ENCODE measurements at regions not wholly inside any gene's neighbourhood (a gene's known extent, or its start where the extent isn't known, plus 50 kb on each side); places are given as distances from the start of the nearest gene placed in this dataset.

DNA sequence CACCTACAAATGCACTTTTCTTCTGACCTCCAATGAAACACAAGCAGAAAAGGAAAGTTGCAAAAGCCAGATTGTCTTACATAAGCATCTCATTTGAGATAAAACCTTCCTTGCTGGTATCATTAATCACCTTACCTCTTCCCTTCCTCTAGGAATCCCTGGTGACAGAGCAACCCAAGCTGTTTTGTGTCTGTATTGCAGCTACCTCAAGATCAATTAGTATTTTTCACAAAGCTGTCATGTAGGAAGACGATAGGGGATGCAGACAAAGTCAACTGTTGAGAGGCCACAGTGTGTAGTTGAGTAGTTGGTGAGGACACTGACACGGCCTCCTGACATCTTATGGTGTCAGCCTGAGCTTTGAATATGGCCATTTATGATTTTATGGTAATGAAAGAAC, 339.1 kb upstream of the SLC10A2 start:
- no peak for DNase-seq (ENCODE audit: low read depth in 2 of 2)

DNA sequence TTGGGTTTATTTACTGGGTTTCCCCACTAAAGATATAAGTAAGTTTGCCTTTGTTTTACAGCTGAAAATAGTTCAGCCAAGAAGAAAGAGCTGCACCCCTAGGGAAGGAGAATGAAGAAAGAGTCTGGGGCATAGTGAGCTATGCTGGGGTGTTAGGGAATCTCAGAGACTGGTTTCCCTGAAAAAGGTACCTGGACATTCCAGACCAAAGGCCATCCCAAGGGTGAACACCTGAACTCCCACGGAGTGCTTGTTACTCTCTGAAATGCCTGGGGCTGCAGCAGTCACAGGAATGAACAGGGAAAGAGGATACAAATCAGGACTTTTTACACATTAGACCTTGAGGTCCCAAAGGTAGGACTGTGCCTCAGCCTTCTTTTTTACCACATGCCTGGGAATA, 337.6 kb upstream of the SLC10A2 start:
- DNase-seq (ENCODE audit: low read depth in 2 of 2), result no peak

DNA sequence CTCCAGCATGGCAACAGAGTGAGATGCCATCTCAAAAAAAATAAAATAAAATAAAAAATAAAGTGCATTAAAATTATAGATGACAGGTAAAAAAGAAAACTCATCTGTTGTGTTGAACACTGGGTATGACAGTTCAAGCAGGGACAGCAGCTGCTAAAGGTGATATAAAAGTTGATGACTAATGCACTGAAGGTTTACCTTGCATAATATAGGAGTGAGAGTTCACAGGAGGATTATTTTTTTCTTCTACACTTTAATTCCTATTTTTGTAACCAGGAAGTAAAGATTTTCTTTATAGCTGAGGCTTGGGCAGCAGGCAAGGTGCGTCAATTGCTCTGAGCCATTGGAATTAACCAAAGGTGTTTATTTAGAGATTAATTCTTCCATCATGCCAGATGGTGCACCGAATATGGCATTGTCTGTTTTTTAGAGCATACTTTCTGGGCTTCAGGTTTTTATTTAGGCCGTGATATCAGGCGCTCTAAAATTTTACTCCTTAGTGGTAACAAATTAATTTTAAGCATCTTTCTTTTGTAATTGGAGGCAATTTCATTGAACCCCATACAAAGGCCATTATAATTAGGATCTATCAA, 337.0 kb upstream of the SLC10A2 start:
- DNase-seq (ENCODE audit: low read depth in 2 of 2), result no peak

DNA sequence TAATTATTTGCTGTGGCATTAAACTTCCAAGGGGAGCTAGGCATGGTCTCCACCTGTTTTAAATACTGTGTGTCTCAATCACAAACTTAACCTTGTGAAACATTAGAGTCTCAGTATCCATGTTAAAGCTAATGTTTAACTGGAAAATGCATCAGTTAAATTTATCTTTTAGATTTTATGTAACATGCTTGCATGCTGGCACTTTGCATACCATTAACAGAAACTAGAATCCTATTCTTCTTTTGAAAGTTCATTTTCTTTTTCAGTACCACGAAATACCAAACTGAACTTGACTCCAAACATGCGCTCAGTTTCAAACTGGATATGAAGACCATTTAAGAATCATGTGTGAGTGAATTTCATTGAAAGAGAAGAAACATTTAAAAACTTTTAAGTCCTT, 328.9 kb upstream of the SLC10A2 start:
- no peak for DNase-seq (ENCODE audit: low read depth in 2 of 2)

DNA sequence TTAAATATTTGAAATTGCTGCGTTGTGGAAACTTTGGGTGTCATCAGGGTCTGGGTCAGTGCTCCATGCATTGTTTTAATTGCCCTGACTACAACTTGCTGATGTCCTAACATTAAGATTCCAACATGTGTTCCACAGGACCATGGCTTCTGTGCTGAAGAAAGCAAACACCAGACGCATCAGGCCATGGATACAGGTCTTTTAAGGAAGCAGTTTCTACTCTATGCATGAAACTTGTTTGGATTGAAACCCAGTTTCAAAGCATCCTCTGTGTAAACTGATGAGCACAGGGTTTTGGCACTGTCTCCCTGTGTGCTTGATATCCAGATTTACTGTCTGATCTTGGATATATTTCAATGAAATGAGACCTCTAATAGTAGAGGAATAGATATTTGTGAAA, 328.4 kb upstream of the SLC10A2 start:
- DNase-seq (ENCODE audit: low read depth in 2 of 2), result no peak

DNA sequence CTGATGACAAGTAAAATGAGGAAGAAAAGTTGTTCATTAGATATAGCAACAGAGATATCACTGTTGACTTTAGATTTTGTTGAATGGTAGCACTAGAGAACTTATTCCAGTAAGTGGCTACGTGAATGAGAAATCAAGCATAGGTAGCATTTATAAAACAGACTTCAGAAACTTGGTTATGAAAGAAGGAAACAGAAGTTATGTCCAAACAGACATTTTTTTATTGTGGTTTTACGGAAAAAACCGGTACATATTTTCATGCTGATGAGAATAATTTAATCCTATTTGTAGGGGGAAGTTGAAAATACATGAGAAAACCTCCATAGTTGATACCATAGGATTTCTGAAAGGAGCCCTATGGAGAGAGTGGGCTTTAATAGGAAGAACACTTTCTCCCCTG, 325.7 kb upstream of the SLC10A2 start:
- DNase-seq (ENCODE audit: low read depth in 2 of 2), result no peak

DNA sequence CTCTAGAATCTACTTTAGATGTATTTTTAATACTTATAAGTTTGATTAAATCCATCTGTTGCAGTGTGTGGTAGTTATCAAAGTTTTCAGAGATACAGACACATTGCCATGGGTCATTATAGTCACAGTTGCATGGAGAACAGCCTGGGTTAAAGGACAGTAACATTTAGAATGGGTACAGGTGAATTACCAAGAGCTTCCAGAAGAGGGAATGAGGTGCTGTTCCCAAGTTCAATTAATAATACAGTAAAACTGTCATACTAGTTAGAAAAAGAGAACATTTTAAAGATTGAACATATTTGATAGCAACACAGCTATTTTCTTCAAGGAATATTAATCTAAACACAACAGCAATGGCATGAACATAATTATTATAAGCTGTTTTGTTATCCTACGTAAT, 322.6 kb upstream of the SLC10A2 start:
- DNase-seq (ENCODE audit: low read depth in 2 of 2), result no peak

DNA sequence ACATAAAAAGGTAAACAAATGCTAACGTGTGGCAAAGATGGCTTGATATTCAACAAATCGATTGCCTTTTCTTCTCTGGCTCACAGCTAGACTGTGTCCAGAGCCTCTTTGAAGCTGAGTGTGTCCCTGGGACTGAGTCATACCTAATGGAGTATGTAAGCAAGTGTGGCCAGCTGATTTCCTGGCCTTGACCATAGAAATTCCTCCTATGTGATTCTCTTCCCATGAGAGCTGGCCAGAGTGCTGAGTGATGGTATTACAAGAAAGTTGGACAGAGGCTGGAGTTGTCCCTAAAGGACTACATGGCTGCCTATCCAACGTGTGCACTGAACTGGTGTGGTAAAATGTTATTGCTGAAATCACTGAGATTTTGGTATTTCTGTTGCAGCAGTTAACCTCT, 320.1 kb upstream of the SLC10A2 start:
- DNase-seq (ENCODE audit: low read depth in 2 of 2), result no peak

DNA sequence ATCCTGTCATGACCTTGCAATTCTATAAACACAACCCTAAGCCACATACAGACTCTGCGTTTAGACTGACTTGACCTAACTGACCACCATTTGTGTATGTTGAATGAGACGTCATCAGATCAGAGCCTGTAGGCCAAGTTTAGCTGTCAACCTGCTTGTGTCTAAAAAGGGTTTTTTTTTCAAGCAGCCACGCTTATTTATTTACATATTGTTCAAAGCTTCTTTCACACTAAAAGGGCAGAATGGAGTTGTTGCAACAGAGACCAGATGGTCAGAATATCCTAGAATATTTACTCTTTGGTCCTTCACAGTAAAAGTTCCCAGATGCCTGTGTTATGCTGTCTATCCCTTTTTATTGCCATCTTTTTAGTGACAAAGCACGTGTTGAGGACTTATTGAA, 307.7 kb upstream of the SLC10A2 start:
- no peak for DNase-seq (ENCODE audit: low read depth in 2 of 2)

DNA sequence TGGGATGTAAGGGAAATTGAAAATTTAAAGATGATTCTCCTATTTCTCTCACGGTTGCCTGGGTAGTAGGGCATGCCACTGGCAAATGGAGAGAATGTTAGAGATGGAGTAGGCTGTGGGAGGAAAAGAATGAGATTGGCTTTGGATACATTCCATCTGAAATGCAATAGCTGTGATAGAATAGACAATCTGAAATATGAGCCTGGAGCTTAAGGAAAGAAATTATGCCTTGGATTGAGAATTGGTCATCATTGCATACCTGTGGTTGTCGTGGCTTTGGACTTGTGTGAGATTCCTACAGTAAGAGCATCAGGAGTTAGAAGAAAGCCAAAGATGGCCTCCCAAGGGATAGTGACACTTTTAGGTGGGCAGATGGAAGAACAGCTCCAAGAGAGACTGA, 305.1 kb upstream of the SLC10A2 start:
- DNase-seq (ENCODE audit: low read depth in 2 of 2), result no peak

DNA sequence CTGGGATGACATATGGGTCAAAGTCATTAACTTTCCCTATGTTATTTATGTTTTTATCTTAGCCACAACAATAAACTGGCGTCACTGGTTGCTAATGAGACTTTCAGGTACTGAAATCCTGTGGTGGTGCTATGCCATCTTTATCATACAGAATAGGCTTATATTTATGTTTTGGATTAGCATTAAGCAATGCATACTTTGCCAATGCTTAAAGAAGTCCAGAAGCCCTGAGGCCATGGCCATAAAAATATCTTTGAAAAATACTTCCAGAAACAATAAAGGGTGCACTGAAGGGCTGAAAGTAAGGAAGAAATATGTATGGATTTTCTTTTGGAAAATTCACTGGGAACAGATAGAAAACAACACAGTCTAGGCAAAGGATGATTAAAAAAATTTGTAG, 304.6 kb upstream of the SLC10A2 start:
- no peak for DNase-seq (ENCODE audit: low read depth in 2 of 2)

DNA sequence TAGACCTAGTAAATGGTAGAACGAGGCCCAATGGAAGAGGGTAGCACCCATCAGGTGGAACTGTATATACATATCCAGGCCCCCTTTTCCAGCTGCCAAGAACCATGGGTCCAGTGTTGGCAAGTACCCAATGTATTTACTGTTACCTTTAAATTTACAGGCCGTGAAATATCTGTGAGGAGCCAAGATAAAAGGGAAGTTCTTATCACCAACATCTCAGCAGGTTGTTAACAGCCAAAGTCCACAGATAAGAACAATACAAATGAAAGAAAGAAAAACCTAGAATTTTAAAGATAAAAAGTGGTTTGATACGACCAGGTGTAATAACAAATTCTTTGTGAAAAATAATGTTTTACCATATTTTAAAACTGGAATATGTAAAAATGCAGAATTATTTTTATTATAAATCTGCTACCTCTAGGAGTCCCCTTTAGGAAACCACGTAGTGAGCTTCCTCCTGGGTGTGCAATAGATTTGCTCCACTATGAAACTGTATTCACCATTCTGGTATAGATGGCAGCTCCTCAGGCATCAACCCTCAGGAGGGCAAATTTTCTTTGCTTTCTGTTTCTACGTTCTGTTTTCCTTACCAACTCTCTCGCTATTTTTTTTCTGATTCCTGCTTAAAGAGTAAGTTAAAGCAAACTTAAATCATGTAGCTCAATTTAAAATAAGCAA, 292.2 kb upstream of the SLC10A2 start:
- DNase-seq (ENCODE audit: low read depth in 2 of 2), result no peak

DNA sequence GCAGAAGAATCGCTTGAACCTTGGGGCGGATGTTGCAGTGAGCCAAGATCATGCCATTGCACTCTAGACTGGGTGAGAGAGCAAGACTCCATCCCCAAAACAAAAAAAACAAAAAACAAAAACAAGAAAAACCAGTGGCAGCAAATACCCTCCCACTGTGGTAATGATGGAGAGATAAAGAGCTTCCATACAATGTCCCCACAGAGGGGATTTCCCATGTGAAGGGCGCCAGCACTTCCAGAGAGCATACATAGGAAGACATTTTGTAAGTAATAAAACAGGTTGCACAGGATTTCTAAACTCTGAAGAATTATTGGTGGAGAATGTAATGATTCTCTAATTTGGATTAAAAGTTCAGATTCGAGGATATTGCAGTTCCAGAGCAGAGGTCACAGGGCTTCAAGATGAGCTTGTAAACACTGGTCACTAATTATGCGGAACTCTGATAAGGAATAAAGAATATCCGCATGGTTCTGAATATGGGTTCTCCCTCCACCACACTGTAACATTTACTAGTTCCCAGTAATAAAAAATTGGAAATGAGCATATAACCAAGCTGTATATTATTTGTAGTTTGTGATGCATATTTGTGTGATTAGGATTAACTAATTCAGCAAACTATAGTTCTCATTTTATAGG, 290.1 kb upstream of the SLC10A2 start:
- DNase-seq (ENCODE audit: low read depth in 2 of 2), result no peak

DNA sequence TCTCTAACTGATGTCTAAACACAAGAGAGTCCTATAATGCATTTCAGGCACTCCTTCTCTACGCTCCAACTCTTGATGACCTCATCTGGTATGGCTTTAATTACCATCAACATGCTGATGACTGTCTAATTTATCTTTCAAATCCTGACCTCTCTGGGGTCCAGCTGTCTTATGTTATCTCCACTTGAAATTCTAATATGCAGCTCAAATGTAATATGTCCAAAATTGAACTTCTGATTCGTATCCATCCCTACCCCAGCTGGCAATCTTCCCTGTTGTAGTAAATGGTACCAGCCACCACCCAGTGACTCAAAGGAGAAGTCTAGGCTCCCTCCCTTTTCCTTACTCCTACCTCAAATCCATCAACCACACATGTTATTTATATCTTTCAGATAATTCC, 288.0 kb upstream of the SLC10A2 start:
- no peak for DNase-seq (ENCODE audit: low read depth in 2 of 2)

DNA sequence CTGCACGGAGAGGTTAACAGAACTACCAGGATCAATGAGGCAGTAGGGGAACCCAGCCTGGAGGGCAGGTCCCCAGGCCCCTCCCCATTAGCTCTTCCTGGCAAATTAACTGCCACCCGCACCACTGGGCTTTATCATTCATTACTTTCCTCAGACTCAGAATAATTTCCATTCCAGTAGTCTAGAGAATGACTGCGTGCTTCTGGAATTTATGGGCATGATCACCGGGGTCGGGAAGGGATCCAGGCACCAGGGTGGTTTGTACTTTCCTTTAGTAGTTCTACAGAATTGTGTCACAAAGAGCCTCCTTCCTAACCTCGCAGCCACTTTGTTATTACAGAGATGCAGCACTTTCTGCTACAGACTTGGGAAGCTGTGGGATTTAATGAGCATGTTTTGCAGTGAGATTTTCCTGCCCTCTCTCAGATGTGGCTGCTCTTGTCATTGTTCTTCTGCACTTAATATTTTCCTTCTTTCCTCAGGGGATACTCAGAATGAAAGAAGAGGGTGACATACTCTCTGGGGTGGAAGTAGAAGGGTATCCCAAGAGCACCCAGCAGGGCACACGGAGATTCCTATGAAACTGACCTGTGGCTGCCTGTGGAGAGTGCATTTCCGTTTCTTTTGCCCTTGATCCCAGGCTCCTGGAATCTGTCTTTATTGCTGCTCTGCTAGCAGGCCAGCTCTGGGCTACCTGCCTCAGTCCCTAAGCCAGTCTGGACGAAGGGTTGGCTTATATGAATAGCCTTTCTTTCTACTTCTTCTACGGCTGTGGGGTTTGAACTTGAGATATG, 285.0 kb upstream of the SLC10A2 start:
- no peak for DNase-seq (ENCODE audit: low read depth in 2 of 2)

DNA sequence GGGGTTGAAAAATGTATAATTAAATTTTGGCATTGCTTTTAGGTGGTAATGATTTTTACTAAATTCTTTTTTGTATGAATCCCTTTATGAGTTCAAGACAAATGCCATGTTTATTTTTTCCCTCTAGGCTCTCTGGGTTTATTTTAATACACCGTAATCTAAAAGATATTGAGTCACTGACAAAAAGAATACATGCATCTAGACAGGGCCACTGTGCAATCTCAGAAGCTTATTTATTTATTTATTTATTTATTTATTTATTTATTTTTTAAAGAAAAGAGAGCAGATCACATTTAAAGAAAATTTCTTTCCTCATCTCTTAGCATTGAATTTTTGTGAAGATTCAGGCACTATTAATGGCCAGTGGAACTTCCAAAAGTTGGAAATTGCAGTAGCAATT, 283.9 kb upstream of the SLC10A2 start:
- DNase-seq (ENCODE audit: low read depth in 2 of 2), result no peak

DNA sequence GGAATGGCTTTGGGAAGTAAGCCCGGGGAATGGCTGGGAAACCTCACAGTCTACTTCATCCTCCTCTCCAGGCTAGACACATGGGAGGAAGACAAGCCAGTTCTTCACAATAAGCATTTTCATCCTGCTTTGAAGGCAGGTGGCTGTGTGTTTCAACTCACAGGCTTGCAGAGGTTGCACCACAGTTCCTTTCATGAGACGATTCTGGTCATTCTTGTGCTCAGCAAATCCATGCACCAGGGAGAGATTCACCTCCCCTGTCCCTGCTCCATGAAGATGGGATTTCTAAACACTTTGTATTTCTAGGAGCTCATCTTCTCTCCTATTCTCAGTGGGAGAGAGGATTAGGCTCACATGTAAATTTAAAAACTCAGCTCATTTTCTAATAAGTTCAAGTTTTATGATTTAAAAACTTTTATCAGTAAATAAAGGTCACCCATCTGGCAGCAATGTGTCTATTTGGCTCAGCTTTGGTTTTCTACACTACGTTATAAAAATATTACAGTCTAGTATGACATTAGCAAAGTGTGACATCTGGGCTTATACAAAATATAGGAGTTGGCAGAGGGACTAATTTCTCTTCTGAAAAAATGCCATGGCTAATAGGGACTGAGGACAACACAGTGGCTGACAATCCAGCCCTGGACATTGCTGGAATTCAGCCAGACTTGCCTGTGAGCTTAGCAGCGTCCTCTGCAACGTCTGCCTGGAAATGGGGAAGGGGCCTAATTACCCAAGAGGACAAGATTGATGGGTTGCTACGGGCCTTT, 283.2 kb upstream of the SLC10A2 start:
- DNase-seq (ENCODE audit: low read depth in 2 of 2), result no peak

DNA sequence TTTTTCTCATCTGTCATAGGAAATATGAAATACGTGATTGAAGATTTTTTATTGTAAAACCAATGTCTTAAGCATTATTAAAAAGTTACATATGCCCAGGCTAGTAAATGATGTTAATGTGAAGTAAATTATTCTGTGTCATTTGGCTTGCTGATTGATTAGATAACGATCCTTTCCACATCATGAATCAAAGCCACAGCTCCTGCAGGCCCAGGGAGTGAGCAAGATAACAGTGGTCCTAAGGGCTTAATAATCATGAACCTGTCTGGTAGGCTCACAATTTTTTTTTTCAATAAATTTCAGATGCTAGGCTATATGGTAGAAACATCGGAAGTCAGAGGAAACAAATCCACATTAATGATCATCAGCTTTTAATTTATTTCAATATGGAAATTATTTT, 269.0 kb upstream of the SLC10A2 start:
- DNase-seq (ENCODE audit: low read depth in 2 of 2), result no peak

DNA sequence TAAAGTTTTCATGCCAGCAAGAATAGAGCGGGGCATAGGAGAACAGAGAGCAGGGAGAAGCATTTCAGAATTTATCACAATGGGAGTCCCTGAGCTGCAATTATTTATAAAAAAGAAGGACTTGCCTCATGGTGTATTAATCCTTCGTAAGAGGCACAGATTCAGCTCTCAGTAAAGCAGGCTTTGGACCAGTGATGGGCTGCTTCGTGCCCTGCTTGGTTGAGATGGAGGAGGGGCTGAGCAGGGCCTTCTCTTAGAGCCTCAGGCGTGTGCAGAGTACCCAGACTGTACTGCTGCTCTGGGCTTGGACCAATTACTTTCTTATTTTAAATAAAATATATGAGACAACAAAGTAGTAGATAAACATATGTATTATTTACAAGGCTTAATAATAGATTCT, 265.7 kb upstream of the SLC10A2 start:
- DNase-seq (ENCODE audit: low read depth in 2 of 2), result no peak

DNA sequence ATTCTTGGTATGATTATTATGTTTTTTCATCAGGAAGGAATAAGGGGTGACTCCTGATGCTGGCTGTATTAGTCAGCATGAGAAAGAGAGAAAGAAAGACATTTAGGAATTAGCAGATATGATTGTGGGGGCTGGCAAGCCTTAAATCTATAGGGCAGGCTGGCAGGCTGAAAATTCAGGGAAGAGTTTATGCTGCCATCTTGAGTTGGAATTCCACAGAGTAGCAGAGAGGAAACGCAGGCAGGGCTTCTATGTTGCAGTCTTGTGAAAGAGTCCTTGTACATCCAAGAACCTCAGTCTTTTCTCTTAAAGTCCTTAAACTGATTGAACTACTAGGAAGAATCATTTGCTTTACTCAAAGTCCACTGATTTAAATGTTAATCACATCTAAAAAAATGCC, 262.7 kb upstream of the SLC10A2 start:
- no peak for DNase-seq (ENCODE audit: low read depth in 2 of 2)

DNA sequence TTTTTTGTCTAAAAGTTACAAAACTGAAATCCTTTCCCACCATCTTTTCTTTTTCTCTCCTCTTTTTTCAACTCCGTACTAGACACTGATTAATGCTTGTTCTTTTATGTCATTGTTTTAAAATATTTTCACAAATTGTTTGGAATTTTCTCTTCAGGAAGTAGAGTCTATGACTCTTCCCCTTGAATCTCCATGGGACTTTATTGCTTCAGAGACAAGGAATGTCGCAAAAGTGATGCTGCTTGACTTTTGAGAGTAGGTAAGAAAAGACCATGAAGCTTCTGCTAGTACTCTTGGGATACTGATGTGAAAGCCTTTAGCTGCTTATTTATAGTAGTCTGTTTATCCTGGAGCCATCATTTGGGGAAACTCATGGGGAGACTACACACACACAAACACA, 260.1 kb upstream of the SLC10A2 start:
- no peak for DNase-seq (ENCODE audit: low read depth in 2 of 2)

DNA sequence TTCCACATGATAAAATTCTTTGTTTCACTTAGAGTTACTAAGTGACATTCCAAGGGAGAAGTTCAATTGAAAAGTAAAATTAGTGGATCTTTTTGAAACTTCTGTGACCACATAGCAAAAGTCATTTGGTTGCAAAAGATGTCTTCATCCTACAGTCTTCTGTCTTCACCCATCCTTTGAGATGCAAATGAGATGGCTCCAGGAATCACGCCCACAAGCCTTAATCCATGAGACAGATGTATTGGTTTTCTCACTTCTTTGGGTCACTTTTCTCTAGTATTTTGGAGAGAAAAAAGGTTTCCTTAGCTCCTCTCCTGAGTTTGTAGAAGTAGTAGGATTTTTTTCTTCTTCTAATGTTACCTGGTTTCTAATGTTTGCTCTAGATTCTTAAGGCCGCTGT, 259.5 kb upstream of the SLC10A2 start:
- DNase-seq (ENCODE audit: low read depth in 2 of 2), result no peak
